ENCODE measurements at regions not wholly inside any gene's neighbourhood (a gene's known extent, or its start where the extent isn't known, plus 50 kb on each side); places are given as distances from the start of the nearest gene placed in this dataset.

DNA sequence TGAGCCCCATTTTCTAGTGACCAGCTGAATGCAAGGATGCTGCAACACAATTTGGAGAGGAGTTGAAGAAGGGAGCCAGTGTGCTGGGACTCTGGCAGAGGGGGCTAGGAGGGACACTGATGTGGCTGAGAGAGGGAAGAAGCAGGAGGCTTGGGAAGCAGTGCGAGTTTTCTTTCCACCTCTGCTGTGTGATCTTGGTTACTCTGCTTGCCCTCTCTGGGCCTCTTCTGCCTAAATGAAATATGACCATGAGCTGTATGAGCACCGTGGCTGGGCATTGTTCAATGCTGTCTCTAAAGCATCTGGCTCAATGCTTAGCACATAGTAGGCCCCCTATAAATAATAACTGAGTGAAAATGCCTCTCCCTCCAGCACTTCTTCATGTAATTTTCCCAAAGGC lies 65.3 kb upstream of the PAX7 start:
- no peak for TF ChIP-seq CTCF (conservative IDR thresholded peaks at IDR 0.05)
- TF ChIP-seq ZFX (IDR thresholded peaks at IDR 0.05), result no peak
